HL-60 (cell line): ENCODE measurements at regions not wholly inside any gene's neighbourhood (a gene's known extent, or its start where the extent isn't known, plus 50 kb on each side); places are given as distances from the start of the nearest gene placed in this dataset.

ENCODE experiments used
- DNase-seq, 2 experiments: peaks; one replicate each; pipeline ENCODE4 v3.0.0-alpha.2; 2010 to 2020; ENCODE audit warnings: low read depth in 1 of 2, low spot score in 1 of 2
- H3K27ac ChIP-seq: fragments of 250-450 bp; sonication (Bioruptor Pico); replicated peaks from 2 replicates; pipeline ENCODE4 v1.5.1; 2020; ENCODE audit warnings: mild to moderate bottlenecking, moderate library complexity
- H3K27me3 ChIP-seq: fragments of 250-450 bp; sonication (Bioruptor Pico); 2 replicates; pipeline ENCODE4 v1.5.1; 2021; ENCODE audit warnings: mild to moderate bottlenecking, moderate library complexity; ENCODE audit not compliant: insufficient read depth, poor library complexity, severe bottlenecking
- H3K4me3 ChIP-seq: replicated peaks from 2 replicates; pipeline ENCODE4 v1.5.1; 2011; ENCODE audit warnings: mild to moderate bottlenecking, control low read depth, low read length; ENCODE audit not compliant: insufficient read depth
- GABPA ChIP-seq: IDR thresholded peaks from 2 replicates; pipeline ENCODE4 v1.6.1; 2012; ENCODE audit warnings: low read depth
- POLR2AphosphoS5 ChIP-seq: IDR thresholded peaks from 2 replicates; pipeline ENCODE4 v1.6.1; 2012; ENCODE audit warnings: low read depth
- REST ChIP-seq: IDR thresholded peaks from 2 replicates; pipeline ENCODE4 v1.6.1; 2012; ENCODE audit warnings: low read depth; ENCODE audit not compliant: insufficient replicate concordance
- SPI1 ChIP-seq: IDR thresholded peaks from 2 replicates; pipeline ENCODE4 v1.6.1; 2012; ENCODE audit warnings: low read depth, mild to moderate bottlenecking, borderline replicate concordance
- TF ChIP-seq, protein P1 (sequence below): IDR thresholded peaks from one replicate; pipeline ENCODE4 v1.5.1; 2011; ENCODE audit warnings: low read length, control low read depth, inconsistent platforms; ENCODE audit not compliant: insufficient read depth

DNA sequence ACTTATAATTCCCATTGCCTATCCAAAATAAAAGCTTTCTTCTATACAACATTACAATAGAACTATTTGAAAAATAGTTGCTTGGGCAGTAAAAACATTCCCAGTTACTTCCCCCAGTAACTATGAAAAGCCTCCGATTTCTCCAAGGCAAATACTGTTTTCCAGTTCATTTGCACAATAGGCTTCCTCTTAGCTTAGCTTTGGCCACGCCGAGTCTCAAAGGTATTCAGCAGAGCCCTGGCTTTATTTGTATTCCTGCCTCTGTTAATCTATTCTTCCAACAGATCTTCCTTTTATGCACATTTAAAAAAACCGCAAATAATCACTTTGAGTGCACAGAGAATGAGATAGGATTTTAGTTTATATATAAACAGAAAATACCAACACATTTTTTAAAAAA lies 836.8 kb upstream of the VRK2 start:
- DNase-seq: no peak
- Histone ChIP-seq H3K27me3 (no peaks in the 10 kb centered on the region), H3K4me3 (no peak overlapping the region), H3K27ac (no peak overlapping the region)
- no peak for TF ChIP-seq GABPA
- TF ChIP-seq REST: no peak
- TF ChIP-seq POLR2AphosphoS5: no peak
- no peak for TF ChIP-seq SPI1
- TF ChIP-seq, protein P1, sequence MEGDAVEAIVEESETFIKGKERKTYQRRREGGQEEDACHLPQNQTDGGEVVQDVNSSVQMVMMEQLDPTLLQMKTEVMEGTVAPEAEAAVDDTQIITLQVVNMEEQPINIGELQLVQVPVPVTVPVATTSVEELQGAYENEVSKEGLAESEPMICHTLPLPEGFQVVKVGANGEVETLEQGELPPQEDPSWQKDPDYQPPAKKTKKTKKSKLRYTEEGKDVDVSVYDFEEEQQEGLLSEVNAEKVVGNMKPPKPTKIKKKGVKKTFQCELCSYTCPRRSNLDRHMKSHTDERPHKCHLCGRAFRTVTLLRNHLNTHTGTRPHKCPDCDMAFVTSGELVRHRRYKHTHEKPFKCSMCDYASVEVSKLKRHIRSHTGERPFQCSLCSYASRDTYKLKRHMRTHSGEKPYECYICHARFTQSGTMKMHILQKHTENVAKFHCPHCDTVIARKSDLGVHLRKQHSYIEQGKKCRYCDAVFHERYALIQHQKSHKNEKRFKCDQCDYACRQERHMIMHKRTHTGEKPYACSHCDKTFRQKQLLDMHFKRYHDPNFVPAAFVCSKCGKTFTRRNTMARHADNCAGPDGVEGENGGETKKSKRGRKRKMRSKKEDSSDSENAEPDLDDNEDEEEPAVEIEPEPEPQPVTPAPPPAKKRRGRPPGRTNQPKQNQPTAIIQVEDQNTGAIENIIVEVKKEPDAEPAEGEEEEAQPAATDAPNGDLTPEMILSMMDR: no peak

- no peaks in the 10 kb centered on the region for H3K27me3 ChIP-seq
- no peak overlapping the region for H3K4me3 ChIP-seq
- DNase-seq: no peak
- TF ChIP-seq, protein P1: no peak
- no peak for TF ChIP-seq GABPA
- no peak for TF ChIP-seq POLR2AphosphoS5
- TF ChIP-seq SPI1: no peak
- TF ChIP-seq REST: no peak
- H3K27ac ChIP-seq: no peak overlapping the region
Measured at GRCh38 chr2:57210855-57211254, 835.8 kb upstream of the VRK2 start.

DNA sequence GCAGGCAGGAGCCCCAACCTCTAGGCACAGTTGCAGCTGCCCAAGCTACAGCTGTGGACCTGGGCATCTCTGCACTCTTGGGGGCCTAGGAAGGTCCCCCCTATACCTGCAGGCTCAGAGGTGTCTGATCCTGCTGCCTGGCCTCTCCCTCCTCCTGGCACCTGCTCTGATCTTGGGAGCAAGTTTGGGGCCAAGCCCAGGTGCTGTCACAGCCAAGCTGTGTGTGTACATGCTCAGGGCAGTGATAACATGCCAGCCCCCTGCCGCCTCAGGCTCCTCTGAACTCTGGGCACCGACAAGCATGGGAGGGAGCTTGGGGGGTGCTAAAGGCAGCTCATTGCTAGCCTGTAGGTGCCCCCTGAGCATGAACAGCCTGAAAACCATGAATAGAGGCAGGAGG lies 829.6 kb upstream of the VRK2 start:
- Histone ChIP-seq H3K27me3 (no peaks in the 10 kb centered on the region), H3K4me3 (no peak overlapping the region), H3K27ac (no peak overlapping the region)
- no peak for DNase-seq
- TF ChIP-seq REST: no peak
- no peak for TF ChIP-seq GABPA
- no peak for TF ChIP-seq SPI1
- TF ChIP-seq, protein P1: no peak
- no peak for TF ChIP-seq POLR2AphosphoS5
